ENCODE measurements at regions not wholly inside any gene's neighbourhood (a gene's known extent, or its start where the extent isn't known, plus 50 kb on each side); places are given as distances from the start of the nearest gene placed in this dataset.

GRCh38 chr5:61808909-61809308 is 476.9 kb downstream of the ZSWIM6 start:
- no peak for TF ChIP-seq CTCF (IDR thresholded peaks at IDR 0.05; ENCODE audit: insufficient read depth, missing control alignments)
- DNase-seq (ENCODE audit: insufficient read length, low spot score) (no peak), FAIRE-seq (no peak)

GRCh38 chr5:61809651-61810050 is 477.6 kb downstream of the ZSWIM6 start:
- FAIRE-seq = no peak
- no peak for TF ChIP-seq CTCF (IDR thresholded peaks at IDR 0.05; ENCODE audit: insufficient read depth, missing control alignments)

GRCh38 chr5:61811052-61811451 is 479.0 kb downstream of the ZSWIM6 start:
- FAIRE-seq (no peak), DNase-seq (ENCODE audit: insufficient read length, low spot score) (no peak)
- no peak for TF ChIP-seq CTCF (IDR thresholded peaks at IDR 0.05; ENCODE audit: insufficient read depth, missing control alignments)

More at GRCh38 chr5:61809651-61810050, 477.6 kb downstream of the ZSWIM6 start:
- no peak for DNase-seq (ENCODE audit: insufficient read length, low spot score)

GRCh38 chr5:61813361-61813760 is 481.3 kb downstream of the ZSWIM6 start:
- no peak for FAIRE-seq

GRCh38 chr5:61815339-61815738 is 483.3 kb downstream of the ZSWIM6 start:
- no peak for TF ChIP-seq CTCF (IDR thresholded peaks at IDR 0.05; ENCODE audit: insufficient read depth, missing control alignments)
- no peak for DNase-seq (ENCODE audit: insufficient read length, low spot score)
- FAIRE-seq = no peak

More at GRCh38 chr5:61813361-61813760, 481.3 kb downstream of the ZSWIM6 start:
- TF ChIP-seq CTCF (IDR thresholded peaks at IDR 0.05; ENCODE audit: insufficient read depth, missing control alignments) = no peak
- DNase-seq (ENCODE audit: insufficient read length, low spot score) = no peak

- FAIRE-seq = no peak
- no peak for TF ChIP-seq CTCF (IDR thresholded peaks at IDR 0.05; ENCODE audit: insufficient read depth, missing control alignments)
- no peak for DNase-seq (ENCODE audit: insufficient read length, low spot score)
Observed at GRCh38 chr5:61816146-61816545, 484.1 kb downstream of the ZSWIM6 start.

GRCh38 chr5:61816585-61817450 is 484.8 kb downstream of the ZSWIM6 start:
- no peak for DNase-seq (ENCODE audit: insufficient read length, low spot score)
- FAIRE-seq = no peak
- no peak for TF ChIP-seq CTCF (IDR thresholded peaks at IDR 0.05; ENCODE audit: insufficient read depth, missing control alignments)
